K562 (cell line): ENCODE measurements at regions not wholly inside any gene's neighbourhood (a gene's known extent, or its start where the extent isn't known, plus 50 kb on each side); places are given as distances from the start of the nearest gene placed in this dataset.

Experiments used
- ATAC-seq: fragments of 200-7000 bp; cut with Tn5 transposase; 3 replicates; pipeline ENCODE4 v1.9.1; 2020; ENCODE audit warnings: moderate library complexity
- BruUV-seq: library from RNA; stranded (reverse); fragments of 400-500 nt; replicated peaks from 2 replicates; lab custom pipeline; 2021; lab: Mats Ljungman, UMichigan
- CTCF ChIA-PET: fragments of 300-600 bp; formaldehyde crosslinking; extraction: SDS; loops from one replicate; lab custom pipeline; 2021; ENCODE audit warnings: low intra/inter-chr PET ratio; lab: Yijun Ruan, JAX
- POLR2A ChIA-PET: fragments of 300-600, 350-650 bp; sonication (Branson Sonifier 250); formaldehyde crosslinking; extraction: SDS; loops from one replicate; lab custom pipeline; 2021; ENCODE audit warnings: antibody characterized with exemption, inconsistent platforms; lab: Yijun Ruan, JAX
- DNase-seq, 4 experiments: peaks; one replicate each; pipeline versions ENCODE4 v3.0.0 to v3.0.0-alpha.2; 2011 to 2018; ENCODE audit warnings: low spot score in 3 of 4, mixed read lengths in 3 of 4; ENCODE audit errors: extremely low read depth in 1 of 4
- FAIRE-seq: peaks from 2 replicates; lab custom pipeline; 2011; peaks lifted over from hg19 to GRCh38; lab: Jason Lieb, UNC
- H2AFZ ChIP-seq: 2 replicates; pipeline ENCODE4 v1.6.0; 2011; ENCODE audit warnings: low read depth, low read length, control low read depth, inconsistent platforms
- H3K27ac ChIP-seq: fragments of 200-600 bp; 3 replicates; pipeline ENCODE4 v1.8.0; 2011; ENCODE audit warnings: low read depth, mild to moderate bottlenecking, control low read depth, inconsistent platforms, low read length, moderate library complexity, mixed read lengths; ENCODE audit errors: extremely low read depth
- H3K27me3 ChIP-seq, 2 experiments: fragments of 300-600 bp in 1 of 2; 2 replicates in 1 of 2; 3 replicates in 1 of 2; pipeline versions ENCODE4 v1.6.0 to v1.8.0; 2011; ENCODE audit warnings: inconsistent platforms in 2 of 2, low read length in 2 of 2, mild to moderate bottlenecking in 1 of 2, mixed read lengths in 1 of 2, moderate library complexity in 1 of 2; ENCODE audit not compliant: control insufficient read depth in 2 of 2, insufficient read depth in 2 of 2
- H3K36me3 ChIP-seq: fragments of 300-600 bp; 3 replicates; pipeline ENCODE4 v1.8.0; 2011; ENCODE audit warnings: mild to moderate bottlenecking, low read length, inconsistent platforms; ENCODE audit not compliant: control insufficient read depth, insufficient read depth
- H3K4me1 ChIP-seq, 2 experiments: fragments of 200-600 bp in 1 of 2; replicated peaks in 1 of 2; 2 replicates in 1 of 2; 3 replicates in 1 of 2; pipeline versions ENCODE4 v1.5.1 to v1.8.0; 2011; ENCODE audit warnings: inconsistent platforms in 2 of 2, low read length in 2 of 2, mild to moderate bottlenecking in 1 of 2, mixed read lengths in 1 of 2, moderate library complexity in 1 of 2; ENCODE audit not compliant: control insufficient read depth in 2 of 2, insufficient read depth in 2 of 2
- H3K4me2 ChIP-seq: 2 replicates; pipeline ENCODE4 v1.6.1; 2011; ENCODE audit warnings: low read length, control low read depth, inconsistent platforms, mixed read lengths; ENCODE audit not compliant: insufficient read depth
- H3K4me3 ChIP-seq: fragments of 200-600 bp; sonication (generic), shearing (Covaris generic); 2 replicates; pipeline ENCODE4 v1.5.1; 2016; ENCODE audit warnings: control low read depth, inconsistent platforms
- H3K79me2 ChIP-seq: fragments of 200-600 bp; 3 replicates; pipeline ENCODE4 v1.8.0; 2011; ENCODE audit warnings: low read length, inconsistent platforms; ENCODE audit not compliant: control insufficient read depth, insufficient read depth
- H3K9ac ChIP-seq, 2 experiments: 2 replicates each; pipeline versions ENCODE4 v1.6.0 to v1.6.1; 2011; ENCODE audit warnings: low read depth in 2 of 2, low read length in 2 of 2, control low read depth in 1 of 2, inconsistent platforms in 1 of 2, mild to moderate bottlenecking in 1 of 2, mixed read lengths in 1 of 2; ENCODE audit not compliant: insufficient read depth in 1 of 2
- H3K9me1 ChIP-seq: one replicate; pipeline ENCODE4 v1.6.0; 2011; ENCODE audit warnings: inconsistent platforms, mild to moderate bottlenecking, low read length, moderate library complexity; ENCODE audit not compliant: control insufficient read depth, insufficient read depth
- H3K9me3 ChIP-seq: replicated peaks from 2 replicates; pipeline ENCODE4 v1.5.1; 2011; ENCODE audit warnings: low read depth, low read length, inconsistent platforms; ENCODE audit not compliant: control insufficient read depth, insufficient read depth
- H4K20me1 ChIP-seq: replicated peaks from 2 replicates; pipeline ENCODE4 v1.6.1; 2011; ENCODE audit warnings: low read length, inconsistent platforms, mixed read lengths; ENCODE audit not compliant: control insufficient read depth, insufficient read depth
- BRF1 ChIP-seq: IDR thresholded peaks from 3 replicates; pipeline ENCODE4 v1.6.1; 2011; ENCODE audit warnings: borderline replicate concordance, mild to moderate bottlenecking; ENCODE audit not compliant: insufficient read length; ENCODE audit errors: extremely low read depth
- CBFA2T2 ChIP-seq: fragments of 450-650 bp; conservative IDR thresholded peaks from 2 replicates; pipeline ENCODE4 v1.6.1; 2017; ENCODE audit warnings: mild to moderate bottlenecking
- CBFA2T3 ChIP-seq: fragments of 450-650 bp; IDR thresholded peaks from 2 replicates; pipeline ENCODE4 v1.6.1; 2017
- EZH2 ChIP-seq: IDR thresholded peaks from 2 replicates; pipeline ENCODE4 v1.6.1; 2012; ENCODE audit warnings: low read depth, mild to moderate bottlenecking, inconsistent platforms, low read length, borderline replicate concordance
- GATA2 ChIP-seq: sonication (generic); formaldehyde crosslinking; IDR thresholded peaks from 2 replicates; pipeline ENCODE4 v1.4.0; 2020; ENCODE audit warnings: mild to moderate bottlenecking, missing genetic modification reagents
- NCOR1 ChIP-seq: fragments of 450-650 bp; IDR thresholded peaks from 2 replicates; pipeline ENCODE4 v1.6.1; 2016; ENCODE audit warnings: mild to moderate bottlenecking, moderate library complexity
- RCOR1 ChIP-seq, 2 experiments: IDR thresholded peaks; 2 replicates each; pipeline ENCODE4 v1.6.1; 2012; ENCODE audit warnings: low read depth in 2 of 2, low read length in 2 of 2, borderline replicate concordance in 1 of 2, improper control_type of control experiment in 1 of 2
- REST ChIP-seq, 2 experiments: fragments of 450-650 bp; formaldehyde crosslinking in 1 of 2; IDR thresholded peaks; 2 replicates each; pipeline versions ENCODE4 v1.4.0 to v1.6.1; 2014 to 2020; ENCODE audit warnings: mild to moderate bottlenecking in 2 of 2, borderline replicate concordance in 1 of 2, low read depth in 1 of 2
- SIRT6 ChIP-seq: IDR thresholded peaks from one replicate; pipeline ENCODE4 v1.6.1; 2012; ENCODE audit warnings: low read depth, mild to moderate bottlenecking, control low read depth, inconsistent platforms, low read length, moderate library complexity
- SREBF1 ChIP-seq: fragments of 150-350 bp; IDR thresholded peaks from 2 replicates; pipeline ENCODE4 v1.6.1; 2014; ENCODE audit warnings: antibody characterized with exemption, low read depth, low read length, borderline replicate concordance
- TCF3 ChIP-seq: sonication (generic); formaldehyde crosslinking; IDR thresholded peaks from 2 replicates; pipeline ENCODE4 v1.4.0; 2020; ENCODE audit warnings: mild to moderate bottlenecking, missing genetic modification reagents
- ZNF354B ChIP-seq: fragments of 250-450 bp; sonication (Bioruptor Pico); IDR thresholded peaks from 2 replicates; pipeline ENCODE4 v1.4.0; 2020
- ZNF586 ChIP-seq: fragments of 450-650 bp; formaldehyde crosslinking; conservative IDR thresholded peaks from 2 replicates; pipeline ENCODE4 v1.4.0; 2020; ENCODE audit warnings: mild to moderate bottlenecking, moderate library complexity
- ZNF79 ChIP-seq: fragments of 250-450 bp; sonication (Bioruptor Pico); IDR thresholded peaks from 2 replicates; pipeline ENCODE4 v1.4.0; 2020; ENCODE audit warnings: low read depth, mild to moderate bottlenecking, moderate library complexity
- ZZZ3 ChIP-seq: fragments of 450-650 bp; IDR thresholded peaks from 2 replicates; pipeline ENCODE4 v1.6.1; 2016; ENCODE audit warnings: antibody characterized with exemption, mild to moderate bottlenecking, moderate library complexity
- WGBS: fragments of 100-300 bp; shearing (Covaris generic); methylation state at CpG from one replicate; pipeline ENCODE4 v1.1.6; 2016; ENCODE audit warnings: low coverage, mixed read lengths; ENCODE audit not compliant: insufficient coverage; ENCODE audit errors: missing lambda C conversion rate; 5-methylcytosine and 5-hydroxymethylcytosine counted together
- in situ Hi-C: fragments of 300-500 bp; cut with MboI; formaldehyde crosslinking; loops from 4 replicates; pipeline ENCODE4 v1.15.0; 2018; ENCODE audit warnings: inconsistent platforms, mixed read lengths
- intact Hi-C: fragments of 100-400 bp; cut with micrococcal nuclease; formaldehyde crosslinking; loops from 2 replicates; pipeline ENCODE4 v1.14.2; 2022

- DNase-seq (peak in 2 of 4 experiments; percentile 18 to 41), ATAC-seq (no peak; the same call in 2 of the 3 replicates), FAIRE-seq (peak; percentile 63)
- Histone ChIP-seq H3K9me3 (no peaks in the 10 kb centered on the region), H3K4me2 (no peak overlapping the region; the same call in 1 of the 2 replicates), H4K20me1 (0 out of 2 replicates have a peak, but pooled peaks cover 7% of the 10 kb centered on the region), H3K79me2 (no peaks in the 10 kb centered on the region), H2AFZ (no peak overlapping the region), H3K4me1 (peaks cover 0 to 4% of the 10 kb centered on the region in 2 experiments; a peak in 3 of 5 replicates), H3K36me3 (no peaks in the 10 kb centered on the region), H3K27ac (no peak overlapping the region), H3K9me1 (no peaks in the 10 kb centered on the region)
- 20% methylated on average over 13 of the region's 13 CpGs for WGBS
- intact Hi-C loops, result no loop called here
- no TSS peak for BruUV-seq
- CTCF ChIA-PET, result no interaction called here
- 0 out of 2 replicates have a peak, but pooled peaks have one; percentile 25 for TF ChIP-seq CBFA2T2
- TF ChIP-seq ZNF586 (CRISPR knock-in tag), result no peak
- no peak for TF ChIP-seq ZNF79
- TF ChIP-seq CBFA2T3, result peak; percentile 55
- no peak for TF ChIP-seq SREBF1
- no peak for TF ChIP-seq ZNF354B (CRISPR knock-in tag)
- TF ChIP-seq TCF3 (CRISPR knock-in tag), result peak; percentile 75
- TF ChIP-seq REST (IDR thresholded peaks at IDR 0.05; ENCODE audit: borderline replicate concordance), result no peak
- TF ChIP-seq REST (CRISPR knock-in tag; IDR thresholded peaks at IDR 0.05; ENCODE audit: low read depth), result no peak
- TF ChIP-seq GATA2 (CRISPR knock-in tag), result 0 out of 2 replicates have a peak, but pooled peaks have one; percentile 24
- no peak for TF ChIP-seq BRF1
- no peak for TF ChIP-seq SIRT6
- TF ChIP-seq EZH2, result no peak
- peak; percentile 17; the same call in 1 of the 2 replicates for TF ChIP-seq NCOR1
- TF ChIP-seq ZZZ3, result no peak
- no peak for TF ChIP-seq RCOR1 (IDR thresholded peaks at IDR 0.05; ENCODE audit: borderline replicate concordance in 1 of 2, low read depth in 2 of 2, low read length in 2 of 2)
- TF ChIP-seq, all 486 proteins: peak for 5
- peaks cover 13 to 39% of the 10 kb centered on the region in 2 experiments; a peak in 4 of 5 replicates for H3K27me3 ChIP-seq
- no peak overlapping the region for H3K9ac ChIP-seq
- POLR2A ChIA-PET, result interaction anchor here (0.6 kb wide), 1 partner anchor 1012 kb away, joined by 3 read pairs; no protein-coding TSS in a partner anchor
- H3K4me3 ChIP-seq, result no peak overlapping the region
- in situ Hi-C loops, result no loop called here
Observed at GRCh38 chr10:3570131-3570729, 214.8 kb downstream of the KLF6 start.
